IPS DF 6.9 (cell line): ENCODE measurements at regions not wholly inside any gene's neighbourhood (a gene's known extent, or its start where the extent isn't known, plus 50 kb on each side); places are given as distances from the start of the nearest gene placed in this dataset.

Experiments used
- DNase-seq: peaks from one replicate; pipeline ENCODE4 v3.0.0-alpha.2; 2013; ENCODE audit warnings: low read depth, low spot score
- H3K27ac ChIP-seq: one replicate; pipeline ENCODE4 v1.5.1; 2013; ENCODE audit warnings: low read length, control low read depth
- H3K27me3 ChIP-seq: 2 replicates; pipeline ENCODE4 v1.6.1; 2013; ENCODE audit warnings: mild to moderate bottlenecking, low read length; ENCODE audit not compliant: control insufficient read depth, insufficient read depth
- H3K36me3 ChIP-seq: 2 replicates; pipeline ENCODE4 v1.6.1; 2013; ENCODE audit warnings: low read length; ENCODE audit not compliant: control insufficient read depth, insufficient read depth
- H3K4me1 ChIP-seq: 2 replicates; pipeline ENCODE4 v1.6.1; 2013; ENCODE audit warnings: low read length; ENCODE audit not compliant: control insufficient read depth, insufficient read depth
- H3K4me3 ChIP-seq: 2 replicates; pipeline ENCODE4 v1.5.1; 2013; ENCODE audit warnings: mild to moderate bottlenecking, low read length
- H3K9me3 ChIP-seq: 2 replicates; pipeline ENCODE4 v1.6.1; 2013; ENCODE audit warnings: low read length, inconsistent platforms; ENCODE audit not compliant: control insufficient read depth, insufficient read depth
- WGBS: extraction: QIAGEN DNeasy Blood & Tissue Kit; methylation state at CpG from one replicate; pipeline ENCODE4 v1.1.7; 2013; ENCODE audit warnings: mixed read lengths, missing lambda C conversion rate; ENCODE audit not compliant: insufficient read length, insufficient coverage; 5-methylcytosine and 5-hydroxymethylcytosine counted together

GRCh38 chr14:56745097-56745496 is 65.2 kb downstream of the OTX2 start:
- DNase-seq, result no peak
- no peak overlapping the region for H3K4me3 ChIP-seq
- no peak overlapping the region for H3K27ac ChIP-seq
- no peaks in the 10 kb centered on the region for H3K27me3 ChIP-seq
- H3K36me3 ChIP-seq, result no peaks in the 10 kb centered on the region
- WGBS, result no CpG with 5 or more reads among the region's 4 CpGs
- H3K9me3 ChIP-seq, result no peaks in the 10 kb centered on the region
- H3K4me1 ChIP-seq, result no peaks in the 10 kb centered on the region; the same call in 1 of the 2 replicates

- Histone ChIP-seq H3K4me3 (no peak overlapping the region), H3K4me1 (no peaks in the 10 kb centered on the region; the same call in 1 of the 2 replicates), H3K36me3 (no peaks in the 10 kb centered on the region), H3K9me3 (no peaks in the 10 kb centered on the region), H3K27ac (no peak overlapping the region), H3K27me3 (no peaks in the 10 kb centered on the region)
- no CpG with 5 or more reads among the region's 3 CpGs for WGBS
- DNase-seq, result no peak
These were observed 66.3 kb downstream of the OTX2 start for GRCh38 chr14:56744016-56744415.

DNA sequence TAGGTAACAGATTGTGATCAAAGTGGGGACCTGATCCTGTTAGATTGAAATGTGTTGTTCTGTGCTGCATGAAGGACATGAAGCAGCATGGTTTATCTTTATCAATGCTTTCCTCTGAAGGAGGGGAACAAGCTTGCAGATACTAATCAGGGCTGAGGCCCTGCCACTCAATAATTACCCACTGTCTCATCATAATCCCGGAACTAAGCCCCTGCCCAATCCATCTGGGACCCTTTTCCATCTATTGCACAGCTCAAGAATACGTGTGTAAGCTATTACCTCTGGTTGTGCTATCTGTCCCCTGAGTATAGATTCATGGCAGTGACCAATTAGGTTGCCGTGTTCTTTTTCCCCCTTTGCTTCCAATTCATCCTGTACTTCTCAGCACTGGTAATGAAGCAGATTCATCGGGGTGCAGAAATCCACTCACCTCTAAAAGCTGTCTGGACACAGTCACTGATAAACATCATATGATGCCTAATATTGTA is 67.8 kb downstream of the OTX2 start:
- DNase-seq, result no peak
- Histone ChIP-seq H3K27me3 (no peaks in the 10 kb centered on the region), H3K36me3 (no peaks in the 10 kb centered on the region), H3K4me3 (no peak overlapping the region), H3K27ac (no peak overlapping the region), H3K4me1 (no peaks in the 10 kb centered on the region; the same call in 1 of the 2 replicates), H3K9me3 (no peaks in the 10 kb centered on the region)
- WGBS, result no CpG with 5 or more reads among the region's 4 CpGs

DNA sequence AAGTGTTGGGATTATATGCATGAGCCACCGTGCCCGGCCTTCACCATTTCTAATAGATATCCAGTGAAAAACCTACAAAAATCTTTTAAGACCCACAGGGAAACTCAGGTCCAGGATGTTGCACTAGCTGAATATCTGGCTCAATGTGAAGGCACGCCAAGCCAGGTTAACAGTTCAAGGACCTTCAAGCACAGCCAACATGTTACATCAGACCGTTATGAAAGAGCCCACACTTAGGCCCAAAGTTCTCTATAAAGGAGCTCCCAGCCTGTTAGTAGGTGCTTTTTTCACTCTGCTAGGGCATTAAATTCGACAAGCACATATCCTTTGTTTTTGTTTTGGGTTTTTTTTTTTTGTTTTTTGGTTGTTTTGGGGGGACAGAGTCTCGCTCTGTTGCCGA is 69.0 kb downstream of the OTX2 start:
- Histone ChIP-seq H3K4me3 (no peak overlapping the region), H3K27ac (no peak overlapping the region), H3K36me3 (no peaks in the 10 kb centered on the region), H3K9me3 (no peaks in the 10 kb centered on the region), H3K4me1 (no peaks in the 10 kb centered on the region; the same call in 1 of the 2 replicates), H3K27me3 (no peaks in the 10 kb centered on the region)
- WGBS, result no CpG with 5 or more reads among the region's 7 CpGs
- no peak for DNase-seq

- peaks cover 3% of the 10 kb centered on the region; the same call in 1 of the 2 replicates for H3K4me1 ChIP-seq
- H3K4me3 ChIP-seq, result no peak overlapping the region
- WGBS, result no CpG with 5 or more reads among the region's 1 CpG
- H3K36me3 ChIP-seq, result no peaks in the 10 kb centered on the region
- no peaks in the 10 kb centered on the region for H3K27me3 ChIP-seq
- no peaks in the 10 kb centered on the region for H3K9me3 ChIP-seq
- H3K27ac ChIP-seq, result no peak overlapping the region
- no peak for DNase-seq
These were observed 72.3 kb downstream of the OTX2 start for GRCh38 chr14:56738020-56738419.

DNA sequence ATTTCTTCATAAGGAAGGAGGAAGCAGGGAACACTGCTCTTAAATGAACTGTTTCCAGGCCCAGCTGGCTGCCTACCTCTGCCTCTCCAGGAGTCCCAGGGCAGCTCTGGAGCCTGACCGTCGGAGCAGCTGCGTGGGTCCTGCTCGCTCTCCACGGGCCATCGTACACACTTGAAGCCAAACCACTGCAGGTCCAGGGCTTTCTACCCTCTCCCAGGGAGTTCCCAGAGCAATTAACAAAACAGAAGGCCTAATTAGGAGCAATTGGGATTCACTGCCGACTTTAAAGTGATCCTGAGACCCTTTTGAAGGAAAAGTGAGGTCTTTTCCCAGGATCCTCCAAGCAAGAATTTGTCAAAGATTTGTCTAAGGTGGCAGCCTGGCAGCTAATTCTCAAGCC is 76.9 kb downstream of the OTX2 start:
- DNase-seq, result peak; percentile 41
- WGBS, result no CpG with 5 or more reads among the region's 7 CpGs
- Histone ChIP-seq H3K36me3 (no peaks in the 10 kb centered on the region; the same call in 1 of the 2 replicates), H3K27me3 (peaks cover 4% of the 10 kb centered on the region; the same call in 1 of the 2 replicates), H3K4me1 (peaks cover 5% of the 10 kb centered on the region; the same call in 1 of the 2 replicates), H3K4me3 (no peak overlapping the region), H3K9me3 (no peaks in the 10 kb centered on the region), H3K27ac (no peak overlapping the region)

DNA sequence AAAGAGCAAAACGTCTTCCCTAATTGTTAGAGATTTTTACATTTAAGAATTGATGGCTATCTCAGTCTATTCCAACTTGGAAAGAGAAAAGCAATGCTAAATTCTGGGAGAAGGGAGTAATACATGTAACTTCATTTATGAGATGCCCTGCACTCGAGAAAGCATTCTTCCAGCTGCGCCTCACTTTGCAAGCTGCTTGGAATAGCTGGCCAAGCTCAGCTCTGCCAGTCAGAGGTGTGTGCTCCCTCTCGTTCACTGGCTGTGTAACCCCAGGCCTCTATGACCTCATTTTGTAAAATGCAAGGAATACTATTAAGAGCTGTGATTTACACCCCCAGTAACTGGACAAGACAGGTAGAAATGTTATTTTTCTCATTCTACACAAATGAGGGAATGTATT is 79.1 kb downstream of the OTX2 start:
- no peak for DNase-seq
- H3K9me3 ChIP-seq, result no peaks in the 10 kb centered on the region
- H3K27me3 ChIP-seq, result peaks cover 4% of the 10 kb centered on the region; the same call in 1 of the 2 replicates
- H3K4me3 ChIP-seq, result no peak overlapping the region
- H3K4me1 ChIP-seq, result peaks cover 5% of the 10 kb centered on the region; the same call in 1 of the 2 replicates
- H3K27ac ChIP-seq, result no peak overlapping the region
- H3K36me3 ChIP-seq, result no peaks in the 10 kb centered on the region; the same call in 1 of the 2 replicates
- WGBS, result no CpG with 5 or more reads among the region's 4 CpGs

GRCh38 chr14:56730538-56731145 is 79.6 kb downstream of the OTX2 start:
- H3K27ac ChIP-seq, result no peak overlapping the region
- no CpG with 5 or more reads among the region's 17 CpGs for WGBS
- peaks cover 4% of the 10 kb centered on the region; the same call in 1 of the 2 replicates for H3K27me3 ChIP-seq
- DNase-seq, result no peak
- H3K4me3 ChIP-seq, result no peak overlapping the region
- H3K36me3 ChIP-seq, result no peaks in the 10 kb centered on the region; the same call in 1 of the 2 replicates
- no peaks in the 10 kb centered on the region for H3K9me3 ChIP-seq
- H3K4me1 ChIP-seq, result peaks cover 5% of the 10 kb centered on the region; the same call in 1 of the 2 replicates

DNA sequence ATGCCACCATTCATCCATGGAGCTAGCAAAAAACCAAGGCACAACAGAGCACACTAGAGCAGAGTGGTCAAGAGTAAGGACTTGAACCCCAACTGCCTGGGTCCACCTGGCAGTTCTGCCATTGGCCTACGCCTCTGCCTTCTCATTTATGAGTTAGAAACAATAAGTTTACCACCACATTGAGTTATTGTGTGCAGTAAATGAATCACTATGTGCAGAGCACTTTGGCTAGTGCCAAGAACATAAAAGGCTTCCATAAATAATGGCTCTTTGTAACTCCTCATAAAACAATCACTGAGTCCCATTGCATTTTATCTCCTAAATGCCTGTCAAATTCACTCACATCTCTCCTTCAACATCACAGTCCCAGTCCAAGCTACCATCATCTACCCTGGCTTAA is 86.3 kb downstream of the OTX2 start:
- Histone ChIP-seq H3K27ac (no peak overlapping the region), H3K36me3 (no peaks in the 10 kb centered on the region; the same call in 1 of the 2 replicates), H3K9me3 (no peaks in the 10 kb centered on the region), H3K4me3 (no peak overlapping the region), H3K27me3 (no peaks in the 10 kb centered on the region), H3K4me1 (peaks cover 2% of the 10 kb centered on the region; the same call in 1 of the 2 replicates)
- WGBS, result no CpG with 5 or more reads among the region's 1 CpG
- DNase-seq, result no peak

- no peaks in the 10 kb centered on the region for H3K9me3 ChIP-seq
- H3K27me3 ChIP-seq, result no peaks in the 10 kb centered on the region
- H3K27ac ChIP-seq, result no peak overlapping the region
- H3K36me3 ChIP-seq, result no peaks in the 10 kb centered on the region
- no peak for DNase-seq
- no peak overlapping the region for H3K4me3 ChIP-seq
- peaks cover 2% of the 10 kb centered on the region; the same call in 1 of the 2 replicates for H3K4me1 ChIP-seq
These were observed 86.9 kb downstream of the OTX2 start for GRCh38 chr14:56723418-56723817.
